HG03457 (cell line): ENCODE measurements at regions not wholly inside any gene's neighbourhood (a gene's known extent, or its start where the extent isn't known, plus 50 kb on each side); places are given as distances from the start of the nearest gene placed in this dataset.
"Not testable (repeated sequence)": the region's sequence is repeated elsewhere in the genome, so short reads cannot be mapped to it uniquely, and the experiment has no call there.

ENCODE experiments used
- ATAC-seq: cut with Tn5 transposase; IDR thresholded peaks from one replicate; pipeline ENCODE4 v1.9.1; 2021; ENCODE audit warnings: moderate number of reproducible peaks; ENCODE audit not compliant: unreplicated experiment

GRCh38 chr6:21909321-21909720 lies 315.8 kb downstream of the SOX4 start:
- ATAC-seq, result no peak

DNA sequence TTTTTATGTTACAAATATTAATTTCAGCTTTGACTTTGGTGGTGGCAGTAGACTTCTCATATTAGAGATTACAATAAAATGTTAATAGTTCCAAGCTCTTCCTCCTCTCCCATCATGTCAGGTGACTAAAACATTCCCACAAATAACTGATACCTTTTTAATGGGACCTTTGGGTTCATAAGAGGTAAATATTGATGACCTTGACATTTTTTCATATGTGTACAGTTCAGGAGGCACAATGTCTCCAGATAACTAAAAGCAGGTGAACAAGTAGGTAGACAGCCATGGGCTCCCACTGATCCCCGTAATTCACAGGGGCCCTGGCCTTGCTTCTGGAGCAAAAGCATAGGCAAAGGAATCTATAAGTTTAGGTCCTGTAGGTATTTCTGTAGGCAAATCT lies 317.7 kb downstream of the SOX4 start:
- ATAC-seq, result no peak

DNA sequence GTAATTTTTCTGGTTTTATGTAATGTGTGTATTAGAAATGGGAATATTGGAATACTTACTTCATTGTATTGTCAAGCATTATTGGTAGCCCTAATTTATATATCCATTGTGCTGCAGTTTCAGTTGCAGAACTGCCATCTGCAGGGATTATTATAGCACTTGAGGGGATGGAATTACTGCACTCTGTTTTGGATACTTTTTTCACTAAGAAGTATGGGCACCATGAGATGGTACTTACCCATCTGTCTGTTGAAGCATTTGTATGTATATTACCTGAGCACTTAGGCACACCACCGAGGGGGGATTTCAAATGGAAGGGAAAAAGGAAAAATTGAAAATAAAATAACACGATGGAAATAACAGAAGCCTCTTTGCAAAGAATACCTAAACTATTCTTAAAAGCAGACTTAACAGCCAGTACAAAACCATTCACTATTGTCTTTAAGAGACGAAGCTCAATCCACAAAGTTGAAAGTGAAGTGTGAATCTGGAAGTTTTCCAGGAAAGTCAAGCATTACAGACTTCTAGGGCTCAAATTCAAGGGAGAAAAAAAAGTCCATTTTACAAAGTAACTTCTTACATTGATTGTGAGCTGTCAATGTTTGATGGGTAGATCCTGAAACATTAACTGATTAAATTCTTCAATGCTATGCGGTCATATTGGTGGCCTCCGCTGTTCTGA lies 318.7 kb downstream of the SOX4 start:
- no peak for ATAC-seq

DNA sequence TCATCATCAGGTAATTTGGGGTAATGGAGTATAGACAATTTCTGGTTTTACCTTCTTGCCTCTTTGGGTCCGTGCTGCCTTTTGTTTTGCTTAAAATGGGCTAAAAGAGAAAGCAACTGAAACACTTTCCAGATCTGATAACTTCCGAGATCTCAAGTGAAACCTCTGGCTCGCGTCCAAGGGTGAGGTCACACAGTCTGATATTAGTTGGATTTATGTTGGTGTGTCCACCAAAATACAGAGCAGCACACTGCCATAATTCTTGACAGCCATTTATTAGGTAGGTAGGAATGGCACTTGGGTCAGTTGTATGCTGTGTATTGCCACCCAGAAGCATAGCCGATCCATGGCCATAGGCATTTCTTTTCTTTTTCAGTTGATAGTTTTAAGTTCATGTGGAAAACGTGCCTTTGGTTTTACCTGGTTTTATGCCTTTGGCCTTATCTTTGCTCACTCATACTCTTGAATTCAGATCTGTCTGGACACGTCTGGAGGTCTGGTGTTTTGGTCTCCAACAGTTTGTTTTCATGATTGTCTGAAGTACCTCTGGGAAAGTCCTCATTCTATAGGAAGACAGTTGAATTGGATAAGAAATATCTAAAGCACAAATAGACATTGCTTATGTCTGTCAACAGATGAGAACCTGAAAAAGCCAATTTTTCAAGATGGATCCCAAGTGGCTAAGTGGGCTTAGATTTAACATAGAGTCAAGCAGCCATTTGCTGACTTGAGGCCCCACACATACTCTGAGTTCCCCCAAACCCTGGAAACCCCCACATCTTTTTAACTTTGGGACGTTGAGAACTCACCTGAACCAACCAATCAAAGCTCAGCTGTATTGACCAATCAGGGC lies 320.8 kb downstream of the SOX4 start:
- ATAC-seq, result no peak

DNA sequence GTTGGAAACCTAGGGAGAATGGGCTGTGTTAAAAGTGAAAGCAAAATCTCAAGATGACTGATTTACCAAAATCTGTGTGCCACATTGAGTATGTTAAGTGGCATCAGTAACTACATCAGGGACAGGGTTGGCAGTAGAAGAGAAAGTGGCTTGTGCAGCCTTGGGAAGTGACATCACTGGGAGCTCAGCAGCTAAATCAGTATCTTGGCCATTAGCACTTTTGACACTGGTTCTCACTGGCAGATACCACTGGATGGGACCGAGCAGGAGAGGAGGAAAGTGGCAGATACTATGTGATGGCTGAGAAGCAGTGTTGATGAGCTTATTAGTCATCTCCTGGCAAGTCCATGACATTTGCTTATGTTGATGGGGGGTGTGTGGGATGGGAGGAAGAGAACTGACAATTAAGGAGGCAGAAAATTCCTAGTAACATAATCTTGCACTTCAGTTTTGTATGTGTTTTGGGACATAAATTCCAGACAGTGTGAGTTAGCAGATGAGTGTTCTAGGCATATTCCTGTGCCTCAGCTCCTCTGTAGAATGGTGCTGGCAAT lies 322.2 kb downstream of the SOX4 start:
- no peak for ATAC-seq

GRCh38 chr6:21918041-21918440 lies 324.5 kb downstream of the SOX4 start:
- ATAC-seq, result no peak

- ATAC-seq, result no peak
Observed at GRCh38 chr6:21918666-21919065, 325.1 kb downstream of the SOX4 start.

GRCh38 chr6:21922086-21922485 lies 328.5 kb downstream of the SOX4 start:
- no peak for ATAC-seq

- no peak for ATAC-seq
Observed at GRCh38 chr6:21924002-21924401, 330.5 kb downstream of the SOX4 start.

- no peak for ATAC-seq
Observed at GRCh38 chr6:21928827-21929226, 335.3 kb downstream of the SOX4 start.

- no peak for ATAC-seq
Observed at GRCh38 chr6:21931641-21932335, 338.2 kb downstream of the SOX4 start.

- no peak for ATAC-seq
Observed at GRCh38 chr6:21933351-21933750, 339.8 kb downstream of the SOX4 start.

- ATAC-seq, result no peak
Observed at GRCh38 chr6:21935142-21935541, 341.6 kb downstream of the SOX4 start.

DNA sequence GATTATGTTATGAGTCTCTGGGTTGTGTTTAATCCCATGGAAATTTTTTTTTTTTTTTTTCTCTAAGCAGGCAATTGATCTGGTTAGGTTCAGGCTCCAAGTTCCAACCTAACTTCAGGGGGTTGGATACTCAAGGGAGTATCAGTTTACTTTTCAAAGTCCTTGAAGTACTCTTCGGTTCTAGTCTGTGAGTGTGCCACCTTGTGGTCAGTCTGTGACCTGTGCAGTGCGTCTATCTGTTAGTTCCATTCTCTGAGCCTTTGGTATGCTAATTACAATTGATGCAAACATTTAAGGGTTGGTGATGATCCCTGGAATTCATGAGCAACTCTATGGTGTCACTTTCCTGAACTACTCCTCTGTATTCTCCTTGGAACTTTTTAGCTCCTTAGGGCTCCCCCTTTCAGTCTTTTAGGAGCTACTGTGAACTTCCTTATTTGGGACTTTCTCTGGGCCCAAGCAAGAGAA lies 342.0 kb downstream of the SOX4 start:
- ATAC-seq, result no peak

- ATAC-seq, result no peak
Observed at GRCh38 chr6:21937466-21937865, 343.9 kb downstream of the SOX4 start.

DNA sequence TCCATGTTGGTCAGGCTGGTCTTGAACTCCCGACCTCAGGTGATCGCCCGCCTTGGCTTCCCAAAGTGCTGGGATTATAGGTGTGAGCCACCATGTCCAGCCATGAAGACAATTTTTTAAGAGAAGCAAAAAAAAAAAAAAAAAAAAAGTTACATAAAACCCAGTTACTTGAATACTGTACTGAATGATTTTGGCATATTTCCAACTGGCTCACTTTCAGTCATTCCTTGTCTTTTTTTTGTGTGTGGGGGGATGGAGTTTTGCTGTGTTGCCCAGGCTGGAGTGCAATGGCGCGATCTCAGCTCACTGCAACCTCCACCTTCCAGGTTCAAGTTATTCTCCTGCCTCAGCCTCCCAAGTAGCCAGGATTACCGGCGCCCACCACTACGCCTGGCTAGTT lies 345.5 kb downstream of the SOX4 start:
- ATAC-seq, result not testable (repeated sequence)

GRCh38 chr6:21941926-21942325 lies 348.4 kb downstream of the SOX4 start:
- ATAC-seq, result no peak

DNA sequence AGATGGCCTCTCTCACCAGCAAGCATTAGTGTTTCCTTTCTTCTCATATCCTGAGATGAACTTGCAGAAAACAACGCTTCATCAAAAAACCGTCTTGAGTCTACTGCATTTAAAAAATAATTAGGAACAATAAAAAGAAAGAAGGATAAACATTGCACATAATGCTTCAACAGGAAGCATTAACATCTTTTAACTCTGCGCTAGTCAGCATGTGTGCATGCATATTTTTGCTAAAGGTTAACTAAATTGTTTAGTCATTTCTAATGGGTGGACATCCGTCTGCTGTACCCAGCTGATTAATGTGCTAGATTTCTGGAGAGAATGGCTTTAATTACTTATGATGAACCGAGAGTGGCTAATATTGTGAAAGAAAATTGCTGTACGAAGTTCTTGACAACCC lies 349.3 kb downstream of the SOX4 start:
- no peak for ATAC-seq

DNA sequence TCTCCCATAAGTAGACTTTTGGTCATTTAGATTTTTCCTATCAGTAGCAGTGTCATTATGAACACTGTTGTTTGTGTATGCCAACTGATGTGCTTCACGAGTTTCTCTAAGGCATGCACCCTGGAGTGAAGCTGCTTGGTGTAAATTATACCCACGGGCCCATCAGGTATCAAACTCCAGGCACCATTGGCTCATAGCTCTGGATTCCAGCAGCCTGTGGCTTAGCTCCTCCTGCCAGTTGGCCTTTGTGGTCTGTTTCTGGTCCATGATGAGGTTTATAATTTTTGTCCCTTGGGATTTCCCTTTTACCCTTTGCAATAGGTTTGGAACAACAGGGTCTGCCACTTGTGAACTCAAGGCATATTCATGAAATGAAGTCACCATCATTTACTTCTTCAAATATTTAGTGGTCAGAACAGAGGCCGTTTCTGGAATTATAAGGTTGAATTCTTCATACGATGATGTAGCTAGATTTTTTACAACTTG lies 350.5 kb downstream of the PRL start:
- no peak for ATAC-seq

GRCh38 chr6:21947227-21947626 lies 349.6 kb downstream of the PRL start:
- not testable (repeated sequence) for ATAC-seq

GRCh38 chr6:21947731-21948386 lies 349.0 kb downstream of the PRL start:
- no peak for ATAC-seq
